Ovary (tissue), 3 donors: ENCODE measurements at regions not wholly inside any gene's neighbourhood (a gene's known extent, or its start where the extent isn't known, plus 50 kb on each side); places are given as distances from the start of the nearest gene placed in this dataset.

Source experiments
- EP300 ChIP-seq: sonication (generic); formaldehyde crosslinking; IDR thresholded peaks from one replicate; pipeline ENCODE4 v1.6.1; 2017; ENCODE audit warnings: antibody characterized with exemption
- POLR2A ChIP-seq: fragments of 450-650 bp; IDR thresholded peaks from one replicate; pipeline ENCODE4 v1.6.1; 2017; ENCODE audit warnings: antibody characterized with exemption, mild to moderate bottlenecking, moderate library complexity
- TF ChIP-seq, protein P1 (sequence below), 3 donors: fragments of 450-650 bp in 2 of 3; fragments of 200-600 bp in 1 of 3; IDR thresholded peaks; one replicate each; pipeline versions ENCODE4 v1.5.1 to v1.8.0; 2016 to 2022; ENCODE audit warnings: antibody characterized with exemption in 3 of 3, mild to moderate bottlenecking in 1 of 3
- donor health status: DM: no; HTN: no; CAD: no.

DNA sequence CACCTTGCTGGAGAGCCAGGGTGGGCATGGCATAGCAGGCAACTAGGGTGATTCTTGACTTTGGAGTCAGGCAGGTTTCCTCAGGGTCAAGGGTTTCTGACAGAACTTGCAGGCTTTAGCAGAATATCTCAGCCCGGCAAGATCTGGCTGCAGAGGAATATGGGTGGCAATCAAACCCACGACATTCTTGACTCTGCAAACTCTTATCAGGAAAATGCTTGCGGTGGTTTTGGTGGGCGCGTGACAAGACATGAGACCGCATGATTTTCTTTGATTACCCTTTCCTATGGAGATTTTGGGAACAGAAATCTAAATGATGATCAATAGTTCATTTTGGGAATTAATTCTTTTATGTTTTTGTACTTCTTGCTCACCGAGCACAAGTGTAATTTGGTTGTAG is 449.5 kb downstream of the VRK1 start:
- TF ChIP-seq, protein P1, sequence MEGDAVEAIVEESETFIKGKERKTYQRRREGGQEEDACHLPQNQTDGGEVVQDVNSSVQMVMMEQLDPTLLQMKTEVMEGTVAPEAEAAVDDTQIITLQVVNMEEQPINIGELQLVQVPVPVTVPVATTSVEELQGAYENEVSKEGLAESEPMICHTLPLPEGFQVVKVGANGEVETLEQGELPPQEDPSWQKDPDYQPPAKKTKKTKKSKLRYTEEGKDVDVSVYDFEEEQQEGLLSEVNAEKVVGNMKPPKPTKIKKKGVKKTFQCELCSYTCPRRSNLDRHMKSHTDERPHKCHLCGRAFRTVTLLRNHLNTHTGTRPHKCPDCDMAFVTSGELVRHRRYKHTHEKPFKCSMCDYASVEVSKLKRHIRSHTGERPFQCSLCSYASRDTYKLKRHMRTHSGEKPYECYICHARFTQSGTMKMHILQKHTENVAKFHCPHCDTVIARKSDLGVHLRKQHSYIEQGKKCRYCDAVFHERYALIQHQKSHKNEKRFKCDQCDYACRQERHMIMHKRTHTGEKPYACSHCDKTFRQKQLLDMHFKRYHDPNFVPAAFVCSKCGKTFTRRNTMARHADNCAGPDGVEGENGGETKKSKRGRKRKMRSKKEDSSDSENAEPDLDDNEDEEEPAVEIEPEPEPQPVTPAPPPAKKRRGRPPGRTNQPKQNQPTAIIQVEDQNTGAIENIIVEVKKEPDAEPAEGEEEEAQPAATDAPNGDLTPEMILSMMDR (IDR thresholded peaks at IDR 0.05), result no peak
- TF ChIP-seq POLR2A (no peak), EP300 (no peak)
